GM19043 (cell line): ENCODE measurements at regions not wholly inside any gene's neighbourhood (a gene's known extent, or its start where the extent isn't known, plus 50 kb on each side); places are given as distances from the start of the nearest gene placed in this dataset.
A peak's percentile ranks its signal among the peaks of the same experiment; 100 is the strongest.

Experiments used
- ATAC-seq: cut with Tn5 transposase; IDR thresholded peaks from one replicate; pipeline ENCODE4 v1.9.1; 2021; ENCODE audit warnings: low read depth; ENCODE audit not compliant: unreplicated experiment

DNA sequence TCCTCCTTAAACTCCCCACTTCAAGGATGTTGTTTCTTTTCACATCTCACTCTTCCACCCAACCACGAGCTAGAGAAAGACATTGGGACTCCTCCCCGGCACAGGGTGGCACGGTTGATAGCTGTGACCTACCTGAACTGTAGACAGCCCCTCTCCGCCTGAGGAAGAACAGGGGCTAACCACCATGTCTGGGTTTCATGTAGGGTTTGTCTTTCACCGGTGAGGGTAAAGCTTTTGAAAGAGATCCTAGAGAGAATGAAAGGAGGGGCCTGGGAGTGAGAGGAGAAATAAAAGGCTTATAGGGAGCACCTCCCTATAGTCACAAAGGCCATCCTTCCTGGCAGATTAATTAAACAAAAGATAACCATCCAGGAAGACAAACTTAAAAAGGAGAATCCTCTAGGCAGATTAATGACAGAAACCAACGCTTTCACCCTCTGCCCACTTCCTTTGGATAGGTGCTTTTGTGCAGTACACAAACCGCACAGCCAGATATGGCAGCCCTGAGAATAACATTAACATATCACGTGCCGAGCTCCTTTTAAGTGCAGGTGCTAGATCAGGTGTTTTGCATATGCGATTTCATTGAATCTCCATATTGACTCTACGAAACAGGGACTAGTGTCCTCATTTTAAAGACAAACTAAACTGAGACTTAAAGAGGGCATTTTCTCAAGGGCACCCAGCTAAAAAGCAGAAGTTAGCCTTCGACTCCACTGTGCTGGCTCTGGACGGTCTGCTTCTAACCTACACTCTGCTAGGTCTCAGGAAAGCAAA is 178.1 kb upstream of the RUNX1 start:
- ATAC-seq = peak; percentile 65

DNA sequence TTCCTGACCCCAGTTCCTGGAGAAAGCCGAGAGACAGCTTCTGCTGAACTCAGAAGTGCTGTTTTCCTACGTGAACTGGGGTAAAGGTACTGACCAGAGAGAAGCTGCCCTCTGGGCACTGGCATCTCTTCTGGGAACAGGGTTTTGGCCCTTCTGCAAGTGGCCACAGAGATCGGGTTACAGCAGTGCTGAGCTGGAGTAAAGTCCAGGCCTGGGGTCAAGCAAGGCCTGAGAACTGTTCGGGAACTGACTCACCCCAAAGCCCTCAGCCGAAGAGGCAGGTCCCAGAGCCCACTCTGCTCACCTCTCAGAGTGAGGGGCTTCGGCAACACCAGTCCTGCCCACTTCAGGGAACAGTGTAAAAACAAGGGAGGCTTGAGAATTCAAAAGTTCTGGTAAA is 177.2 kb upstream of the RUNX1 start:
- no peak for ATAC-seq

DNA sequence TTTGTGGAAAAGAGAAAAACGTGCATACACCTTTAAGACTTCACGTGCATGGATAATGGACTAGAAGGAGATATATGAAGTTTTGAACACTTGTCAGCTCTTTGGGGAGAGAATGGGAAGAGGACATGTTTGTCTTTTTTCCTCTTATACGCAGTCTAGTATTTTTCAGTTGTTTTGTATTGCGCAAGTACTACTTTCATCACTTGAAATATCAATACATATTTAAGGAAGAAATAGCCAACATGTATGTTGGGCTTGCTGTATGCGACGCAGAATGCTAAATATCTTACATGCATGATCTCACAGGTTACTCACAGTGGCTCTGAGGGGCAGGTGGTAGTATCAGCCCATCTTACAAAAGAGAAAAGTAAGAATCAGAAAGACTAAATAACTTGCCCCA is 176.5 kb upstream of the RUNX1 start:
- ATAC-seq = no peak

DNA sequence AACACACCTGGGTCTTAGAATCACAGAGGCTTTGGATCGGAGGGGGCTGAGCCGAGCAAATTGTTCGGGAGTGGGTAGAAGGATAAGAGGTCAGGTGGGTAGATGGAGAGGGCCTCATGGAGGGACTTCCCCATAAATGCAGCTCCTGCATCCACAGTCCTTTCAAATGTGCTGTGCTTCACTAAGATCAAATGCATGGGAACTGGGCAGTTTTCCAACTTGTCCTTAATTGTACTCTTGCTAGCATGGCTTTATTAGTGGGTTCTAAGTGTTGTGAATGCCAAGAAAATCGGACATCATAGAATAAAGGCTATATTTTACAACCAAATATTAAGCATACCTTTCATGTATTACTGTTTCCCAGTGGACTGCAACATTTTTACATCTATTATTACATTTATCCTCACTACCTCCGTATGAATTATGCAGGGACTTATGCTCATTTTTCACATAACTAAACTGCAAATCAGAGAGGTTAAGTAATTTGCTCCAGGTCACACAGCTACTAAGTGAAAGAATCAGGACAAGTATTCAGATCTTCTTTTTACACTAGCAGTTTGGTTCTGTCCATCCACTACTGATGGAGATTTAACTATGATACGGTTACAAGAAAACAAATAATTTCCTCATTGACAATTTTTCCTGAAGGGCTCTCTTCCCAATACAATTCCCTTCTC is 174.5 kb upstream of the RUNX1 start:
- ATAC-seq = no peak

DNA sequence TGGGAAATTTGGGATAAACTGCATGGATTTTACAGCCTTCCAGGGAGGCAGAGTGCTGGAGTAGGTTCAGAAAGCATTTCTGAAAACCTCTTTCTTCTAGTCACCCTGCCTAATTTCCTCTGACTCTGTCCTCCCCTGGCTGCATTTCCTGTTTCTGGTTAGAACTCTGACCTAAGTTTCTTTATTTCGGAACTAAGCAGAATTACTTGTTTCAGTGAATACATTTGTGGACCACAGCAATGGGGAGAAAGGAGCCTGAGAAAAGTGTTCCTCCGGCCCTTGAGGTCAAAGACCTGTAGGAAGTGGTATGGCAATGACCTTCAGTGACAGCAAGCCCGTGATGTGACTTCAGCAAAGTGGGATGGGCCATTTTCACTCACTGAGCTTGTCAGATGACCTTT is 173.4 kb upstream of the RUNX1 start:
- ATAC-seq = no peak

DNA sequence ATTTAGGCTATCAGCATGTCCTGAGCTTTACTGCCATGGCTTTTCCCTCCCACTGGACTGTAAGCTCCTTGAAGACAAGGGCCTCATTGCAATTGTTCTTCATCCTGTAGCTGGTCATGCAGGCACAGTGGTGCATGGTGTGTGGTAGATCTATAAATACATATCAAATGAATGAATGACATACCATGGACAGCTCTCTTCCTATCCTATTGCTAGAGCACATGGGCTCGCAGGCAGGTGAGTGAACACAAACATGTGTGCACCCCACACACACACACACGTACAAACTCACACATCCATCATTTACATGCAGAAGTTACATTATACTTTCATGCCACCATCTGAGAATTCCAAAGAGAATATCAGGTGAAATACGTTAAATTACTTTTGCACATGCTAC is 172.9 kb upstream of the RUNX1 start:
- ATAC-seq = no peak

DNA sequence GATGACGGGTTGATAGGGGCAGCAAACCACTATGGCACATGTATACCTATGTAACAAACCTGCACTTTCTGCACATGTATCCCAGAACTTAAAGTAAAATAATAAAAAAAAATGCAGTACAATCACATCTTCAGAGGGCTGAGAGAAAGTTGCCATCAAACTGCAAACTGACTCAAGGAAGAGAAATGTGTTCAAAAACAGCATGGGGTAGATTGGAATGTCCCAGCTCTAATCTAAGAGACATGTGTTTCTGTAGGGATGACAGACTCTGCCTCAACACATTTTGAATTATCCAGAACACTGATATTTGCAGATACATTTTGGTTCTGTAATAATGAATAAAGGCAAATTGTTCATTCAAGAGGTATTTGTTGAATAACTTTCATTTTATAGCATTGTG is 171.2 kb upstream of the RUNX1 start:
- ATAC-seq = no peak

DNA sequence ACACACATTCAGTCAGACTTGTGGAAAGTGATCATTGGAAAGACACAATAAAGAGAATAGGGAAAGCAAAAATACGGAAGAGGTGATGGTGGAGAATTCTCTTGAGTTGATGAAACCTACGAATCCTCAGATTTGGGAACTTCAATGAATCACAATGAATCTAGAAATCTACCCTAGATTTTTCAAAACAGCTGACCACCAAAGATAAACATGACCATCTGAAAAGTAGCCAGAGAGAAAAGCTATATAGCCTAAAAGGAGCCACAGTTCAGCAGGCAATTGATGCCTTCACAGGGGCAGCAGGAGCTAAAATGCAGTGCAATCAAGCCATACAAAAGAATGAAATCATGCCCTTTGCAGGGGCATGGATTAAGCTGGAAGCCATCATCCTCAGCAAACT is 170.6 kb upstream of the RUNX1 start:
- ATAC-seq = no peak

DNA sequence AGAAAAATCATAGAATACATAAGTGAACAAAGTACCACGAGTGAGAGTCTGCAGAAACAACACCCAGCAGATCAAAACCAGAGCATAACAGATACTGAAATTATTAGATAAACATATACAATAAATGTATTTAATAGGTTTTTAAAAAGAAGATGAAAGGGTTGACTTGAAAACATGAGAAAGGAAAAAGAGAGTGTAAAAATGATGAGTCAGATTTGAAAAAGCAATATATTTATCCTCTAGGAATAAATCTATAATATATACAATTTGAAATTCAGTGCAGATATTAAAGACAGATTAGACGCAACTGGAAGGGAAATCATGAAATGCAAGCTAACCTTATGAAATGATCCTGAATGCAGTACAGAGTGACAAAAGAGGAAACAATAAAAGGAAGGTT is 170.2 kb upstream of the RUNX1 start:
- no peak for ATAC-seq

DNA sequence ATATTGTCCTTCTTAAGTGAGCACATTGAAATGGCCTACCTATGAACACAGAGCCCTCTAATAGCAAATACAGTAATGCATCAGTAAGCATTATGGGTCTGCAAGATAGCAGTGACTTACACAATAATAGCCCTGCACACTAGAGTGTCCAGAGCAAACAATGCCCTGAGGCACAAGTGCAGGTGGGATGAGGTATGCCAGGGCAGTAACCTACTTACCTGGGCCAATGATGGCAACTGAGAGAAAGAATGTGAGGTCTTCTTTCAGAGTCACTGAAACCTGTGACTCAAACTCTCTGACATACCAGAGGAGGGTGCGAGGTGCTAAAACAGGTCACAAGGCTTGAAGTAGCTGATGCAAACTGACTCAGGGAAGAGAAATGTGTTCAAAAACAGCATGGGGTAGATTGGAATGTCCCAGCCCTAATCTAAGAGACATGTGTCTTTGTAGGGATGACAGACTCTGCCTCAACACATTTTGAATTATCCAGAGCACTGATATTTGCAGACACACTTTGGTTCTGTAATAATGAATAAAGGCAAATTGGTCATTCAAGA is 168.5 kb upstream of the RUNX1 start:
- no peak for ATAC-seq

DNA sequence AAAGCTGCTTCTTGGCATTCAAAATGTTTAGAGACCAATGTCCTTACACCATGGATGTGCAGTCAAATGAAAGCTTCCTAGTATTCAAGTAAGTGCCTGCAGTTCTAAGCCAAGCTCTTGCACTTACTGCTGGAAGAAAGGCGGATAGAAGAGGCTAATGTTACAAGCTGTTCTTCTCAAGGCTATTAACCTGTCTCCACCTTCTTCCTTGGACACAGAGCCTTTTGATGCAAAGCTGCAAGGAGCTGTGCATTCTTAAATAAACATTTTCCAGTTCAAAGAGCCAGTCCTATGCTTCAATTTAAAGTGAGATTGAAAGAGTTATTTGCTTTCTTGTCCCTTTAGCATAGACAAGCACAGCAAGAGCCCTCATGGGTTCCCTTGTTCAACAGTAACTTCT is 167.9 kb upstream of the RUNX1 start:
- no peak for ATAC-seq

DNA sequence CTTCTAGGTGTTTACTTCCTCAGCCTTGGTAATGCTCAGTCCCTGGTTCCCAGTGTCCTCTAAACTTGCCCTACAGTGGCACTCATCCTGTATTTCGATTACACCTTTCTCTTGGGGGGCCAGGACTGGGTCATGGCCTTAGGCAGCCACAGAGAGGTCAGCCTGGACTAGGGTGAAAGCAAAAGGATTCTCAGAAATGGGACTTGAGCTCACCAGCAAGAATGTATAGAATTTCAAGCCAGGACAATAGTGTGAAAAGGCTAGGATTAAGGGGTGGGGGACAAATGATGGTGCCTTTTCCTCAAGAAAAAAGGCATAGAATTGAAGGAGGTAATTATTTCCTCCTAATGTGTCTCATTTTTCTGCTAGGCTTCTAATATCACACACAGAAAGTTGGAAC is 166.8 kb upstream of the RUNX1 start:
- no peak for ATAC-seq

DNA sequence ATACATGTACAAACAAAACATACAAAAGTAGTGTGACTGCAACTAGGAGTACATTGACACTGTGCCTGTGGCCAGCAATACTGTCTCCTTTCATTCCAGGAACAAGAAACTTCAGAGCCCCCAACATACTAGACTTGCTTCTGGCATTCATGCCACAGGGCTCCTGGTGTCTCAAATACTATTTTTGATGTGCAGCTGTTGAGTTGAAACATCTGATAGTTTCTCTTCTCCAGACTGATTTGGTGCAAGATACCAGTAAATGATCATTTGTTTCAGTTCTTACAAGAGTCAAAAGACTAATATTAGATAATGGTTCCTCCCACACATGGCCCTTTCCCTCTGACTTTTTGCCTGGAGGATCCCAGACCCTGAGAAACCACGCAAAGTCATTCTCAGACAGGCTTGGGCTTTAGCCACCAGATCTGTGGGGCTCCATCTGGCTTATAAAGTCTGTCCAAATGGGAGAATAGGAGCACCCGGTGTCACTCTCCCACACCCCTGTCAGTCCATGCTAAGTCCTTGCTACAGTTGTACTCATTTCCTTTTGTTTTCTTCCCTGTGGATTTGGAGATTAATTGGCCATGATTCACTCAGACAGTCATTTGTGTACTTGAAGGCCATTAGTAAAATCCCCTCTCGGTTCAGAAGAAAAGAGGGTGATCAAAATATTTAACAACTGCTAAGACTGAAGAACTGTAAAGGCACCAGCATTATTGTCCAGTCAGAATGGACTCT is 163.5 kb upstream of the RUNX1 start:
- no peak for ATAC-seq

DNA sequence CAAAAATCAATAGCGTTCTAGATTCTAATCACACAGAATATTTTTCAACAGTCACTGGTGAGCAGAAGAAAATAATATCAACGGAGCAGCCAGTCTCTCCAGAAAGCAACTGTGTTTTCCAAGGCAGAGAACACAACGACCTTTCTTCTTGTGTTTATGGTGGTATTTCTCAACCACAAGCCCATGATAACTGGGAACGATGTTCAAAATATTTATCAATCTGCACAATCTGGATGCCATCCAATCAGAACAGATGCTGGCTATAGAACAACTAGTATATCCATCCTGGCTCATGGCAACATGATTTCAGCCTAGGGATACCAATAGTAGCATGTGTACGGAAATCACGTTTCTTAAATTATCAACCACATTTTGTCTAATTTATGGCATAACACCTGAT is 162.7 kb upstream of the RUNX1 start:
- no peak for ATAC-seq

DNA sequence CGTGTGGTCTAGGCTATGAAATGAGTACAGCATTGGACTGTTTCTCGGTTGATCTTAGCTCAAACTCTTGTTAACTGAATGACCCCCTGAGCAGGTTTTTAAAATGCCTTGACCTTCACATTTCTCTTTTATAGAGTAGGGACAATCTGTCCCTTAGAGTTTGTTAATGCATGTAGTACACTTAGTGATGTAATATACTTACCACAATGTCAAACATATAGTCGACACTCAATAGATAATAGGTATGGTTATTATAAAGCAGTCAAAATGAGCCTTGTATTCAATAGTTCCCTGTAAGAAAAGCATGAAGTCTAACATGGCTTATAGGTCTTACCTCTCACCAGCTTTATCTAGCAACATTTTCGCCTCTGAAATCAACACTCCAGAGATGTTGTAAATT is 161.0 kb upstream of the RUNX1 start:
- no peak for ATAC-seq

DNA sequence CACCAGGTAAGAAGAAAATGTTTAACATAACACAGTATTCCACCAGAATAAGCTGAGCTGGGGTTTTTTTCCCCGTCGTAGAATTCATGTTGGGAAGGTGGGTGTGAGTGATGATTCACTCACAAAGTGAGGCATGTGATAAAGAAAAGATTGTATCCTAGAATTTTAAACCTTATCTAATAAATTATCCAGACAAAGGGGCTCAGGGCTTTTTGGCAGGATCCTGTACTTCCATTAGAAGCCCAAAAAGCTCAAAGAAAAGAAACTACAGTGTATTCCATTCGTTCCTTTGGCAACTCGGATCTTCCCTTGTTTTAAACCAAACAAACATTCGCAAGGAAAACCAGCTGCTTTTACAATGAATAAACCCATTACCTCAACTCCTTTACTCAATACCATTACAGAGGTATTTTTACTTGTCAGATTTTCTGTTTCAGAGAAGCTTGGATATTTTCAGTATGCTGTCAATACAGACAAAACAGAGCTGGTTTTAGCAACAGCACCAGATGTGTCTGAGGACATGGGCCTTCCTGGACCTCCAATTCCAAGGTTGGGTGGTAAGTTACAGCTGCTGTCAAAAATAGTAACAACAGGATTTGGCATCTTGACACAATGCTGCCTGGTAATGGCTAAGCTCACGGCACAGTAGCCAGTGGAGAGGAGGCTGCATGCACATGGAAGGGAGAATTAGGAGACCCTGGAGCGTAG is 159.9 kb upstream of the RUNX1 start:
- ATAC-seq = no peak

DNA sequence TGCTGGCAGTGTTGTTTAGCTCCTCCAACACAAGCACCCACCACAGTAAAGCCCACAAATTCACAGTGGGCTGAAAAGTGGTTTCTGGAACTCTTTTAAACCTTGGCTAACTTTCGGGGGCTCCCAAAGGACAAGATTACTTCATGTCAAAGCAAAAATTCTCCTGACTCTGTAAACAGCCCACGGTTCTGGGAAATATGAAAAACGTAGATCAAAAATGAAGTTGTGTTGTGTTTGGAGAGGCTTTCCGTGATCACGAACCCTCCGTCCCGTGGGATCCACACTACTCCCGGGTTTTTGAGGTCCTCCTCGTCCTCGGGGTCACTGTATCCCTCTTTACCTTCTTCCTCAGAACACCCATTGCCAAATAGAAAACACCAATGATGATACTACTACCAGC is 159.0 kb upstream of the RUNX1 start:
- ATAC-seq = no peak

DNA sequence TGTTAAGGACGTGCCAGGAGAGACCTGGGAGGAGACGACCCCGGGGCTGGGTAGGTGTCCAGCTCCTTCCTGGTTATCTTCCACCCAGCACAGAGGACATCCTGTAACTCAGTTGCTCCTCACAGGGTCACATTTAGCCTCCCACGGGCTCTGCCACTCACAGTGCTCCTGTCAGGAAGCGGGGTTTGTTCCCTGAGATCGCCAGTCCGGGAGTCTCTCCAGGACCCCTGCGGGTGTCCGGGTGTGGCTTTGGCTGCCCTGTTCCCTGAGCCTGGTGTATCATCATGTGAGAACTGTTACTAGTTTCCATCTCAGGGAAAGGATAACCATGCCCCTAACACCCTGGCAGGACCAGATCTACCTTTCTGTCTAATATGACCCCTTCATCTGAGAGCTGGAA is 158.2 kb upstream of the RUNX1 start:
- ATAC-seq = no peak

DNA sequence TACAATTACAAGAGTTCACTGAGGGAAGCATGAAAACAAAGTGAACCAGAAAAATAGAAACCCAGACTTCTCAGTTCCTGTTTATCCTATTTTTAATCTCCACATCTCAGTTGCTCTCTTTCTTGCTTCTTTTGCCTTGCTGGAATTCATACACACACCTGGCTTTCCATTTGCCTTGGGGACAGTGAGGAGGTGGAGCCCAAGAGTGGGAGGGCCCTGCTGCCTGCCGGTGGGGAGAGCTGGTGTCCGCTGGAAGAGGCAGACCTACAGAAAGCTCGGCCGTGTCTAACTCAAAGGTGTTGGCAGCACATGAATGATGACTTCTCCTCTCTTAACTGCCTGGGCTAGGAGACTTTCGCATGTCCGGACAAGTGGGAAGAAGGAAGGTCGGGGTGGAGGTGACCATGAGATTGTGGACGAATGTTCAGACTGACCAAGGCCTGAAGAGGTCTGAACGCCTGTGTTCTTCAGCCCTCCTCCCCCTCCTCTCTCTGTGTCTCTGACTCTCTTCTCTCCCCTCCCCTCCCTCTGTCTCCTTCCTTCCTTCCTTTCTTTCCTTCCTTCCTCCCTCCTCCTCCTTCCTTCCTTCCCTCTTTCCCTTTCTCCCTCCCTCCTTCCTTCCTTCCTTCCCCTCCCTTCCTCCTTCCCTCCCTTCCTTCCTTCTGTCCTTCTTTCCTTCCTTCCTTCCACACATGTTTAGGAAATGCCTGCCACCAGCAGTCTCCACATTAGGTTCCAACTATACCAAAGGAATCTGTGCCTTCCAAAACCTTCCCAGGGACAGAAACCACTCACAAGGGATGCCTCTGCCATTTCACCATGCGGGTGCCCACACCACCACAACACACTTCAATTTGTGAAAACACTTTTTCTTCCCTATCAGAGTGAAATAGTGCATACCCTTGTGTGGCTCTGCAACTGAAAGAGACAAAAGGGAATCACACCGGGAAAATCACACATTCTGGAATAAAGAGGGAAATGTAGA is 157.3 kb upstream of the RUNX1 start:
- ATAC-seq = no peak
